Naive thymus-derived CD4-positive, alpha-beta T cell (primary cell): ENCODE measurements at regions not wholly inside any gene's neighbourhood (a gene's known extent, or its start where the extent isn't known, plus 50 kb on each side); places are given as distances from the start of the nearest gene placed in this dataset.
A peak's percentile ranks its signal among the peaks of the same experiment; 100 is the strongest.

Source experiments
- ATAC-seq: fragments of 150-1000 bp; cut with Tn5 transposase; 2 replicates; pipeline ENCODE4 v1.10.0; 2021; ENCODE audit warnings: mild to moderate bottlenecking, moderate library complexity
- CTCF ChIA-PET: fragments of 350-600 bp; sonication (Branson Sonifier 250); formaldehyde crosslinking; loops from one replicate; lab custom pipeline; 2021; ENCODE audit warnings: antibody characterized with exemption; lab: Charles Lee
- POLR2A ChIA-PET: fragments of 350-600 bp; sonication (Branson Sonifier 250); formaldehyde crosslinking; loops from one replicate; lab custom pipeline; 2021; ENCODE audit warnings: antibody characterized with exemption, inconsistent platforms; lab: Charles Lee
- DNase-seq, 9 donors: peaks; one replicate each; pipeline versions ENCODE4 v3.0.0 to v3.0.0-alpha.2; 2020 to 2022; ENCODE audit warnings: mixed read lengths in 1 of 9
- H3K27ac ChIP-seq: one replicate; pipeline ENCODE4 v1.7.0; 2013; ENCODE audit warnings: mild to moderate bottlenecking, low read depth, low read length, moderate library complexity
- H3K27me3 ChIP-seq, 2 donors: one replicate each; pipeline ENCODE4 v1.7.0; 2013; ENCODE audit warnings: low read length in 2 of 2, mild to moderate bottlenecking in 2 of 2, moderate library complexity in 2 of 2; ENCODE audit not compliant: control insufficient read depth in 2 of 2, insufficient read depth in 2 of 2
- H3K36me3 ChIP-seq, 3 experiments: 1 replicate in 2 of 3; 2 replicates in 1 of 3; pipeline ENCODE4 v1.7.0; 2013; ENCODE audit warnings: low read length in 3 of 3, mild to moderate bottlenecking in 3 of 3, moderate library complexity in 1 of 3; ENCODE audit not compliant: insufficient read depth in 3 of 3, control insufficient read depth in 2 of 3
- H3K4me1 ChIP-seq, 2 donors: one replicate each; pipeline ENCODE4 v1.7.0; 2013; ENCODE audit warnings: low read length in 2 of 2, mild to moderate bottlenecking in 2 of 2, moderate library complexity in 1 of 2; ENCODE audit not compliant: control insufficient read depth in 2 of 2, insufficient read depth in 2 of 2
- H3K4me3 ChIP-seq: 2 replicates; pipeline ENCODE4 v1.7.0; 2013; ENCODE audit warnings: mild to moderate bottlenecking, low read length
- H3K9me3 ChIP-seq, 3 experiments: 1 replicate in 2 of 3; 2 replicates in 1 of 3; pipeline ENCODE4 v1.7.0; 2013; ENCODE audit warnings: low read length in 3 of 3; ENCODE audit not compliant: control insufficient read depth in 2 of 3
- H3K27ac Mint-ChIP-seq, 9 donors: one replicate each; pipeline ENCODE4 v1.8.0; 2020 to 2022; ENCODE audit warnings: mixed read lengths in 9 of 9, mild to moderate bottlenecking in 8 of 9, moderate library complexity in 5 of 9, inconsistent platforms in 2 of 9
- H3K27me3 Mint-ChIP-seq, 5 donors: one replicate each; pipeline ENCODE4 v1.8.0; 2021 to 2022; ENCODE audit warnings: mixed read lengths in 5 of 5, mild to moderate bottlenecking in 1 of 5
- H3K36me3 Mint-ChIP-seq, 5 donors: one replicate each; pipeline ENCODE4 v1.8.0; 2020 to 2022; ENCODE audit warnings: mixed read lengths in 5 of 5, mild to moderate bottlenecking in 3 of 5, inconsistent platforms in 1 of 5
- H3K4me1 Mint-ChIP-seq, 7 donors: one replicate each; pipeline ENCODE4 v1.8.0; 2020 to 2022; ENCODE audit warnings: mixed read lengths in 7 of 7, mild to moderate bottlenecking in 3 of 7, inconsistent platforms in 1 of 7
- H3K4me3 Mint-ChIP-seq, 10 donors: one replicate each; pipeline ENCODE4 v1.8.0; 2020 to 2022; ENCODE audit warnings: mild to moderate bottlenecking in 10 of 10, mixed read lengths in 10 of 10, moderate library complexity in 6 of 10, inconsistent platforms in 2 of 10
- H3K9me3 Mint-ChIP-seq, 11 donors: one replicate each; pipeline ENCODE4 v1.8.0; 2020 to 2022; ENCODE audit warnings: mixed read lengths in 11 of 11, mild to moderate bottlenecking in 4 of 11, inconsistent platforms in 1 of 11, moderate library complexity in 1 of 11
- intact Hi-C, 2 donors: fragments of 100-400 bp; cut with micrococcal nuclease; formaldehyde crosslinking; loops; one replicate each; pipeline ENCODE4 v1.15.1; 2023

- Histone ChIP-seq H3K27me3 (no peaks in the 10 kb centered on the region), H3K4me1 (peaks cover 0 to 6% of the 10 kb centered on the region in 2 donors), H3K9me3 (no peaks in the 10 kb centered on the region), H3K36me3 (no peaks in the 10 kb centered on the region), H3K4me3 (no peak overlapping the region), H3K27ac (no peak overlapping the region)
- peaks cover 0 to 16% (median 5%) of the 10 kb centered on the region in 5 donors for H3K27me3 Mint-ChIP-seq
- no peak for DNase-seq
- peaks cover 0 to 14% (median 7%) of the 10 kb centered on the region in 7 donors for H3K4me1 Mint-ChIP-seq
- ATAC-seq = no peak
- no peaks in the 10 kb centered on the region for H3K9me3 Mint-ChIP-seq
- intact Hi-C loops = loop anchor here (5.0 kb wide), 2 partner anchors 103 to 1508 kb away; no protein-coding TSS in a partner anchor
- no peak overlapping the region for H3K27ac Mint-ChIP-seq
- H3K4me3 Mint-ChIP-seq = no peak overlapping the region
- POLR2A ChIA-PET = no interaction called here
- H3K36me3 Mint-ChIP-seq = no peaks in the 10 kb centered on the region
- CTCF ChIA-PET = interaction anchor here (0.7 to 2.3 kb wide), 5 partner anchors 493 to 502 kb away, joined by 3 to 17 read pairs (median 4); no protein-coding TSS in a partner anchor
Observed at GRCh38 chr9:90100014-90100413, 495.2 kb downstream of the GADD45G start.

- no peak overlapping the region for H3K27ac ChIP-seq
- no peaks in the 10 kb centered on the region for H3K9me3 ChIP-seq
- H3K36me3 ChIP-seq = no peaks in the 10 kb centered on the region
- POLR2A ChIA-PET = interaction anchor here (1.4 to 1.5 kb wide), 2 partner anchors 500 to 501 kb away, joined by 4 to 7 read pairs; no protein-coding TSS in a partner anchor
- intact Hi-C loops = loop anchor here (1.0 to 5.0 kb wide), 10 partner anchors 105 to 1510 kb away; partner anchors contain the start of gene SECISBP2 (in 2 of the 2)
- H3K36me3 Mint-ChIP-seq = no peaks in the 10 kb centered on the region
- H3K27ac Mint-ChIP-seq = peak overlapping the region in 1 of 9 donors; percentile 40
- H3K4me1 ChIP-seq = peaks cover 0 to 6% of the 10 kb centered on the region in 2 donors
- peak; percentile 100 for ATAC-seq
- H3K4me3 Mint-ChIP-seq = no peak overlapping the region
- H3K4me1 Mint-ChIP-seq = peaks cover 0 to 11% (median 6%) of the 10 kb centered on the region in 7 donors
- H3K27me3 ChIP-seq = no peaks in the 10 kb centered on the region
- DNase-seq = peak; percentile 41 to 88 (median 79)
- H3K9me3 Mint-ChIP-seq = no peaks in the 10 kb centered on the region
- H3K27me3 Mint-ChIP-seq = peaks cover 0 to 16% (median 0%) of the 10 kb centered on the region in 5 donors
- CTCF ChIA-PET = interaction anchor here (0.6 to 2.7 kb wide), 11 partner anchors 9 to 707 kb away, joined by 3 to 51 read pairs (median 3); partner anchors contain the start of gene GADD45G
- no peak overlapping the region for H3K4me3 ChIP-seq
Observed at GRCh38 chr9:90102292-90102901, 497.6 kb downstream of the GADD45G start.

GRCh38 chr9:90103771-90104170, 499.0 kb downstream of the GADD45G start:
- Mint-ChIP-seq H3K9me3 (peaks cover 0 to 4% (median under 1%) of the 10 kb centered on the region in 11 donors), H3K4me1 (peaks cover 0 to 11% (median 6%) of the 10 kb centered on the region in 7 donors), H3K27ac (peak overlapping the region in 1 of 9 donors; percentile 27), H3K36me3 (no peaks in the 10 kb centered on the region), H3K27me3 (peaks cover 0 to 25% (median 0%) of the 10 kb centered on the region in 5 donors), H3K4me3 (no peak overlapping the region)
- ChIA-PET CTCF (interaction anchor here (2.7 kb wide), 1 partner anchor 502 kb away, joined by 51 read pairs; no protein-coding TSS in a partner anchor), POLR2A (no interaction called here)
- H3K27me3 ChIP-seq = no peaks in the 10 kb centered on the region
- H3K4me1 ChIP-seq = peaks cover 0 to 6% of the 10 kb centered on the region in 2 donors
- no peak overlapping the region for H3K27ac ChIP-seq
- no peak overlapping the region for H3K4me3 ChIP-seq
- no peaks in the 10 kb centered on the region for H3K9me3 ChIP-seq
- no peaks in the 10 kb centered on the region for H3K36me3 ChIP-seq
- ATAC-seq (no peak), DNase-seq (no peak)
- intact Hi-C loops = loop anchor here (2.0 to 5.0 kb wide), 4 partner anchors 106 to 1511 kb away; partner anchors contain the start of gene SECISBP2 (in 1 of the 2)

DNA sequence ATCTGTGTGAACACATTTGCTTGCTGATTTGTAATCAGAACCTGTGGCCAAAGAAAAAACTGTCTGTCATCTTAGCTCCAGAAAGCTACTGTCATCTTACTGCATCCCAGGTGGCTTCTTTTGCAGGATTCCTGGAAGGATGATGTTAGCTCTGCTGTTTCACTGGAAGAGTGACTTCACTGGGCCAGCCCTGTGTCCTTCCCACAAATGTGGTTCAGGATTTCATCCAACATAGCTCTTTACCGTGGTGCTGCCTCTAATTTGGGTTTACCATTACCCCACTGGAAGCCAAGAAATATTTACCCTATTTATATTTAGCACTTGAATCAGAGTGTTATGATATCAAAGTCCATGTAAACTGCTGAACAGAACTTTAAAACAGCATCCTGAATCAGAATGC, 501.0 kb downstream of the GADD45G start:
- Mint-ChIP-seq H3K36me3 (peaks cover 0 to 7% (median 0%) of the 10 kb centered on the region in 5 donors), H3K27me3 (peaks cover 0 to 31% (median 0%) of the 10 kb centered on the region in 5 donors), H3K4me1 (peaks cover 0 to 11% (median 6%) of the 10 kb centered on the region in 7 donors), H3K27ac (no peak overlapping the region), H3K4me3 (no peak overlapping the region), H3K9me3 (peaks cover 0 to 18% (median 9%) of the 10 kb centered on the region in 11 donors)
- ChIA-PET POLR2A (interaction anchor here (0.6 to 1.1 kb wide), 3 partner anchors 501 to 763 kb away, joined by 3 to 4 read pairs (median 3); partner anchors contain the start of gene GADD45G), CTCF (interaction anchor here (1.6 to 2.0 kb wide), 2 partner anchors 504 to 508 kb away, joined by 6 to 22 read pairs; no protein-coding TSS in a partner anchor)
- Histone ChIP-seq H3K27ac (no peak overlapping the region), H3K9me3 (no peaks in the 10 kb centered on the region), H3K4me3 (no peak overlapping the region), H3K27me3 (no peaks in the 10 kb centered on the region), H3K36me3 (no peaks in the 10 kb centered on the region), H3K4me1 (peaks cover 0 to 6% of the 10 kb centered on the region in 2 donors)
- DNase-seq (no peak), ATAC-seq (no peak)
- intact Hi-C loops = no loop called here

- no peaks in the 10 kb centered on the region for H3K27me3 ChIP-seq
- H3K36me3 Mint-ChIP-seq = peaks cover 0 to 7% (median 0%) of the 10 kb centered on the region in 5 donors
- POLR2A ChIA-PET = interaction anchor here (1.1 kb wide), 1 partner anchor 11 kb away, joined by 3 read pairs; no protein-coding TSS in a partner anchor
- H3K9me3 Mint-ChIP-seq = peaks cover 0 to 18% (median 9%) of the 10 kb centered on the region in 11 donors
- no peaks in the 10 kb centered on the region for H3K36me3 ChIP-seq
- ATAC-seq (no peak), DNase-seq (no peak)
- H3K4me3 Mint-ChIP-seq = no peak overlapping the region
- intact Hi-C loops = no loop called here
- H3K4me1 Mint-ChIP-seq = peaks cover 0 to 10% (median 4%) of the 10 kb centered on the region in 7 donors
- H3K27me3 Mint-ChIP-seq = peaks cover 0 to 34% (median 0%) of the 10 kb centered on the region in 5 donors
- peaks cover 0 to 3% of the 10 kb centered on the region in 2 donors for H3K4me1 ChIP-seq
- peak overlapping the region in 1 of 9 donors; percentile 23 for H3K27ac Mint-ChIP-seq
- CTCF ChIA-PET = no interaction called here
- no peak overlapping the region for H3K27ac ChIP-seq
- no peak overlapping the region for H3K4me3 ChIP-seq
- H3K9me3 ChIP-seq = no peaks in the 10 kb centered on the region
Observed at GRCh38 chr9:90107040-90107725, 502.4 kb downstream of the GADD45G start.
